Thyroid gland (tissue), 4 donors: ENCODE measurements at regions not wholly inside any gene's neighbourhood (a gene's known extent, or its start where the extent isn't known, plus 50 kb on each side); places are given as distances from the start of the nearest gene placed in this dataset.

Experiments
- POLR2A ChIP-seq, 2 donors: fragments of 450-650 bp; IDR thresholded peaks; one replicate each; pipeline ENCODE4 v1.6.1; 2017; ENCODE audit warnings: antibody characterized with exemption in 2 of 2, mild to moderate bottlenecking in 2 of 2, moderate library complexity in 1 of 2
- TF ChIP-seq, protein P1 (sequence below), 6 experiments: fragments of 200-600 bp in 3 of 6; fragments of 450-650 bp in 3 of 6; sonication (generic) in 3 of 6; IDR thresholded peaks; one replicate each; pipeline ENCODE4 v1.5.1; 2016 to 2019; ENCODE audit warnings: antibody characterized with exemption in 6 of 6, mild to moderate bottlenecking in 2 of 6, inconsistent platforms in 1 of 6, moderate library complexity in 1 of 6

DNA sequence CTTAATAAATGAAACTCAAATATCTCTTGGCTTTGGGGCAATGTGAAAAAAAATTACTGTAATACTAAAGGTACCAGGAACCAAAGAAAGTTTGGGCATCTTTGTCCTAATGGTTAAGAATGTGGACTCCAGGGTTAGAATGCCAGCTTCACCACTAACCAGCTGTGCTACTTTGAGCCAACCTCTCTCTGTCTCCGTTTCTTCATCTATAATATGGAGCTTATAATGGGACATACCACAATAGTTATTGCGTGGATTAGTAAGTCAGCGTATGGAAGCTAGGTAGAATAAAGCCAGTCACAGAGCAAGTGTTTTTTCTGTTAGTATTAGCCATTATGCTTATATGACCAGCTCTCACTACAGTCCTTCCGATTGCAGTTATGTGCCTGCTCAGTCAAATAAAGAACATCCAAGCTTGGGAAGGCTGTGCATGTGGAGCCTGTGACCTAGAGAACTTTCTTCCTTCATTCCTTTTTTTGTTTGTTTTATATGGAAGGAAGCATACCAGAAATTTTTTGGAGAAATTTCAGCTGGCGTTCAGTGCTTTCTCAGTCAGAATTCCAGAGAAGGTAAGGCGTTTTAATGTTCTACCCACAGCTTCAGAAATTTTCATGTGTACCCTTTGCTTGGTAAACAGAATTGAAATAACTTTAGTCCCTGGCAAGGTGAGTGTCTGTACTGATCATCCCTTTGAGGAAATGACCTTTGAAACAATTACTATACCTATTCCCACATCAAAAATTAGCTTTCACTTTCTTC lies 114.0 kb upstream of the RND3 start:
- TF ChIP-seq, protein P1, sequence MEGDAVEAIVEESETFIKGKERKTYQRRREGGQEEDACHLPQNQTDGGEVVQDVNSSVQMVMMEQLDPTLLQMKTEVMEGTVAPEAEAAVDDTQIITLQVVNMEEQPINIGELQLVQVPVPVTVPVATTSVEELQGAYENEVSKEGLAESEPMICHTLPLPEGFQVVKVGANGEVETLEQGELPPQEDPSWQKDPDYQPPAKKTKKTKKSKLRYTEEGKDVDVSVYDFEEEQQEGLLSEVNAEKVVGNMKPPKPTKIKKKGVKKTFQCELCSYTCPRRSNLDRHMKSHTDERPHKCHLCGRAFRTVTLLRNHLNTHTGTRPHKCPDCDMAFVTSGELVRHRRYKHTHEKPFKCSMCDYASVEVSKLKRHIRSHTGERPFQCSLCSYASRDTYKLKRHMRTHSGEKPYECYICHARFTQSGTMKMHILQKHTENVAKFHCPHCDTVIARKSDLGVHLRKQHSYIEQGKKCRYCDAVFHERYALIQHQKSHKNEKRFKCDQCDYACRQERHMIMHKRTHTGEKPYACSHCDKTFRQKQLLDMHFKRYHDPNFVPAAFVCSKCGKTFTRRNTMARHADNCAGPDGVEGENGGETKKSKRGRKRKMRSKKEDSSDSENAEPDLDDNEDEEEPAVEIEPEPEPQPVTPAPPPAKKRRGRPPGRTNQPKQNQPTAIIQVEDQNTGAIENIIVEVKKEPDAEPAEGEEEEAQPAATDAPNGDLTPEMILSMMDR (IDR thresholded peaks at IDR 0.05): no peak
- TF ChIP-seq POLR2A (IDR thresholded peaks at IDR 0.05): no peak
